Mucosa of rectum (tissue), 2 donors: ENCODE measurements at regions not wholly inside any gene's neighbourhood (a gene's known extent, or its start where the extent isn't known, plus 50 kb on each side); places are given as distances from the start of the nearest gene placed in this dataset.

ENCODE experiments used
- H3K27ac ChIP-seq, 2 donors: one replicate each; pipeline ENCODE4 v1.7.0; 2013; ENCODE audit warnings: inconsistent platforms in 2 of 2, low read depth in 2 of 2, low read length in 2 of 2
- H3K27me3 ChIP-seq, 2 donors: one replicate each; pipeline ENCODE4 v1.7.0; 2013; ENCODE audit warnings: low read length in 2 of 2; ENCODE audit not compliant: control insufficient read depth in 2 of 2, insufficient read depth in 2 of 2
- H3K36me3 ChIP-seq, 2 donors: one replicate each; pipeline ENCODE4 v1.7.0; 2013; ENCODE audit warnings: low read length in 2 of 2; ENCODE audit not compliant: control insufficient read depth in 2 of 2, insufficient read depth in 2 of 2
- H3K4me1 ChIP-seq, 2 donors: one replicate each; pipeline ENCODE4 v1.7.0; 2013; ENCODE audit warnings: low read length in 2 of 2, mild to moderate bottlenecking in 1 of 2; ENCODE audit not compliant: control insufficient read depth in 2 of 2, insufficient read depth in 2 of 2
- H3K4me3 ChIP-seq, 2 donors: one replicate each; pipeline ENCODE4 v1.7.0; 2013; ENCODE audit warnings: low read length in 2 of 2
- H3K9ac ChIP-seq, 2 donors: one replicate each; pipeline ENCODE4 v1.7.0; 2013; ENCODE audit warnings: low read length in 2 of 2, low read depth in 1 of 2, mild to moderate bottlenecking in 1 of 2
- H3K9me3 ChIP-seq, 2 donors: one replicate each; pipeline ENCODE4 v1.7.0; 2013; ENCODE audit warnings: low read length in 2 of 2; ENCODE audit not compliant: control insufficient read depth in 2 of 2
- donor health status: healthy.
- donor health status: Normal muscosa, but diverticular disease.

- H3K27ac ChIP-seq = no peak overlapping the region
- H3K4me1 ChIP-seq = no peaks in the 10 kb centered on the region
- H3K9me3 ChIP-seq = no peaks in the 10 kb centered on the region
- no peaks in the 10 kb centered on the region for H3K36me3 ChIP-seq
- no peaks in the 10 kb centered on the region for H3K27me3 ChIP-seq
- H3K9ac ChIP-seq = no peak overlapping the region
- no peak overlapping the region for H3K4me3 ChIP-seq
Observed at GRCh38 chrX:6599230-6599860, 64.4 kb upstream of the VCX3A start.
